ENCODE measurements at regions not wholly inside any gene's neighbourhood (a gene's known extent, or its start where the extent isn't known, plus 50 kb on each side); places are given as distances from the start of the nearest gene placed in this dataset.

- H3K79me2 ChIP-seq = no peaks in the 10 kb centered on the region
- TF ChIP-seq EZH2 (IDR thresholded peaks at IDR 0.05; ENCODE audit: borderline replicate concordance) (no peak), EZH2phosphoT487 (IDR thresholded peaks at IDR 0.05; ENCODE audit: low read depth, severe bottlenecking, unreplicated experiment) (no peak), CTCF (IDR thresholded peaks at IDR 0.05; ENCODE audit: poor library complexity) (no peak)
- no peak overlapping the region for H2AFZ ChIP-seq
- no peaks in the 10 kb centered on the region for H3K36me3 ChIP-seq (replicated peaks; ENCODE audit: insufficient read depth, low read depth)
- no peaks in the 10 kb centered on the region for H3K4me1 ChIP-seq (ENCODE audit: insufficient read depth)
- DNase-seq (ENCODE audit: low spot score) = no peak
- H4K20me1 ChIP-seq (ENCODE audit: insufficient read depth, poor library complexity, severe bottlenecking) = no peaks in the 10 kb centered on the region
- H3K9me2 ChIP-seq (replicated peaks; ENCODE audit: insufficient read depth) = no peaks in the 10 kb centered on the region
- no peak overlapping the region for H3K4me2 ChIP-seq
- H3K9me3 ChIP-seq (ENCODE audit: low read depth) = no peaks in the 10 kb centered on the region
- H3K27ac ChIP-seq = no peak overlapping the region
- no peak overlapping the region for H3K4me3 ChIP-seq
- H3K27me3 ChIP-seq = no peaks in the 10 kb centered on the region
- WGBS (ENCODE audit: low lambda C conversion rate, missing lambda C conversion rate) = 94% methylated on average over 4 of the region's 4 CpGs
Measured at GRCh38 chr2:6287406-6287805, 578.3 kb downstream of the CMPK2 start.

GRCh38 chr2:6288791-6289190, 576.9 kb downstream of the CMPK2 start:
- no peak overlapping the region for H2AFZ ChIP-seq

GRCh38 chr2:6290217-6291015, 575.3 kb downstream of the CMPK2 start:
- no peak overlapping the region for H3K27ac ChIP-seq
- DNase-seq (ENCODE audit: low spot score) = peak; percentile 30
- H3K27me3 ChIP-seq = no peaks in the 10 kb centered on the region
- H4K20me1 ChIP-seq (ENCODE audit: insufficient read depth, poor library complexity, severe bottlenecking) = no peaks in the 10 kb centered on the region
- 91% methylated on average over 9 of the region's 9 CpGs for WGBS (ENCODE audit: low lambda C conversion rate, missing lambda C conversion rate)
- H3K4me2 ChIP-seq = no peak overlapping the region
- H3K36me3 ChIP-seq (replicated peaks; ENCODE audit: insufficient read depth, low read depth) = no peaks in the 10 kb centered on the region
- no peaks in the 10 kb centered on the region for H3K9me2 ChIP-seq (replicated peaks; ENCODE audit: insufficient read depth)
- no peaks in the 10 kb centered on the region for H3K79me2 ChIP-seq
- no peaks in the 10 kb centered on the region for H3K4me1 ChIP-seq (ENCODE audit: insufficient read depth)
- H3K9me3 ChIP-seq (ENCODE audit: low read depth) = no peaks in the 10 kb centered on the region
- TF ChIP-seq CTCF (IDR thresholded peaks at IDR 0.05; ENCODE audit: poor library complexity) = no peak
- TF ChIP-seq EZH2phosphoT487 (IDR thresholded peaks at IDR 0.05; ENCODE audit: low read depth, severe bottlenecking, unreplicated experiment) = no peak
- H2AFZ ChIP-seq = no peak overlapping the region
- no peak overlapping the region for H3K4me3 ChIP-seq

More at GRCh38 chr2:6288791-6289190, 576.9 kb downstream of the CMPK2 start:
- Histone ChIP-seq H3K9me2 (replicated peaks; ENCODE audit: insufficient read depth) (no peaks in the 10 kb centered on the region), H3K4me2 (no peak overlapping the region), H3K79me2 (no peaks in the 10 kb centered on the region), H3K27ac (no peak overlapping the region), H3K4me1 (ENCODE audit: insufficient read depth) (no peaks in the 10 kb centered on the region), H3K4me3 (no peak overlapping the region), H4K20me1 (ENCODE audit: insufficient read depth, poor library complexity, severe bottlenecking) (no peaks in the 10 kb centered on the region), H3K27me3 (no peaks in the 10 kb centered on the region), H3K9me3 (ENCODE audit: low read depth) (no peaks in the 10 kb centered on the region), H3K36me3 (replicated peaks; ENCODE audit: insufficient read depth, low read depth) (no peaks in the 10 kb centered on the region)
- TF ChIP-seq CTCF (IDR thresholded peaks at IDR 0.05; ENCODE audit: poor library complexity) = no peak
- TF ChIP-seq EZH2phosphoT487 (IDR thresholded peaks at IDR 0.05; ENCODE audit: low read depth, severe bottlenecking, unreplicated experiment) = no peak
- TF ChIP-seq EZH2 (IDR thresholded peaks at IDR 0.05; ENCODE audit: borderline replicate concordance) = no peak
- no peak for DNase-seq (ENCODE audit: low spot score)

Measured in hepatocyte (in vitro differentiated cells).